Sigmoid colon (tissue), 3 donors: ENCODE measurements at regions not wholly inside any gene's neighbourhood (a gene's known extent, or its start where the extent isn't known, plus 50 kb on each side); places are given as distances from the start of the nearest gene placed in this dataset.
"Not testable (repeated sequence)": the region's sequence is repeated elsewhere in the genome, so short reads cannot be mapped to it uniquely, and the experiment has no call there.

Experiments used
- POLR2A ChIP-seq, 2 donors: fragments of 450-650 bp; IDR thresholded peaks; one replicate each; pipeline ENCODE4 v1.6.1; 2016; ENCODE audit warnings: antibody characterized with exemption in 2 of 2, mild to moderate bottlenecking in 2 of 2, moderate library complexity in 2 of 2
- TF ChIP-seq, protein P1 (sequence below), 4 experiments: fragments of 450-650 bp in 3 of 4; fragments of 200-600 bp in 1 of 4; IDR thresholded peaks; one replicate each; pipeline ENCODE4 v1.5.1; 2016 to 2019; ENCODE audit warnings: antibody characterized with exemption in 4 of 4, mild to moderate bottlenecking in 3 of 4, moderate library complexity in 2 of 4

DNA sequence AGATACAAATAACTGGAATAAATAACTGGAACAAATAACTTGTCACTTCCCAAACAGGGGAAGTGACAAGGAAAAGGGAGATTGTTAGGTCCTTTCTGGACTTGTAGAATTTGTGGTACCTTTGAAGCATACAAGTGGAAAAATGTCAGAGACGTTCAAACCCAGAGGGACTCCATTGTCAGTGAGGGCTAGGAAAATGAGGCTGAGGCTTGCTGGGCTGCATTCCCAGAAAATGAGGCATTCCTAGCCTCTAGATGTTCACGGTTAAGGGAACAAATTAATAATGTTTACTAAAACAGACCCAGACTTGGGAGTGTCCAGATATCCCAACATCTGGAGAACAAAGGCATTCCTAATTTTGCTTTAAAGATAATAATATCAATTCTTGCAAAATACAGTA, 1158.0 kb downstream of the PCDH9 start:
- TF ChIP-seq, protein P1, sequence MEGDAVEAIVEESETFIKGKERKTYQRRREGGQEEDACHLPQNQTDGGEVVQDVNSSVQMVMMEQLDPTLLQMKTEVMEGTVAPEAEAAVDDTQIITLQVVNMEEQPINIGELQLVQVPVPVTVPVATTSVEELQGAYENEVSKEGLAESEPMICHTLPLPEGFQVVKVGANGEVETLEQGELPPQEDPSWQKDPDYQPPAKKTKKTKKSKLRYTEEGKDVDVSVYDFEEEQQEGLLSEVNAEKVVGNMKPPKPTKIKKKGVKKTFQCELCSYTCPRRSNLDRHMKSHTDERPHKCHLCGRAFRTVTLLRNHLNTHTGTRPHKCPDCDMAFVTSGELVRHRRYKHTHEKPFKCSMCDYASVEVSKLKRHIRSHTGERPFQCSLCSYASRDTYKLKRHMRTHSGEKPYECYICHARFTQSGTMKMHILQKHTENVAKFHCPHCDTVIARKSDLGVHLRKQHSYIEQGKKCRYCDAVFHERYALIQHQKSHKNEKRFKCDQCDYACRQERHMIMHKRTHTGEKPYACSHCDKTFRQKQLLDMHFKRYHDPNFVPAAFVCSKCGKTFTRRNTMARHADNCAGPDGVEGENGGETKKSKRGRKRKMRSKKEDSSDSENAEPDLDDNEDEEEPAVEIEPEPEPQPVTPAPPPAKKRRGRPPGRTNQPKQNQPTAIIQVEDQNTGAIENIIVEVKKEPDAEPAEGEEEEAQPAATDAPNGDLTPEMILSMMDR (IDR thresholded peaks at IDR 0.05) = not testable (repeated sequence)
- TF ChIP-seq POLR2A (IDR thresholded peaks at IDR 0.05) = not testable (repeated sequence)
